COLO668 (cell line): ENCODE measurements at regions not wholly inside any gene's neighbourhood (a gene's known extent, or its start where the extent isn't known, plus 50 kb on each side); places are given as distances from the start of the nearest gene placed in this dataset.
"Not testable (repeated sequence)": the region's sequence is repeated elsewhere in the genome, so short reads cannot be mapped to it uniquely, and the experiment has no call there.

Experiments used
- DNase-seq: peaks from one replicate; lab custom pipeline; 2025; ENCODE audit not compliant: unreplicated experiment; lab: John Stamatoyannopoulos, UW

GRCh38 chr1:38758820-38759219 is 100.8 kb downstream of the RRAGC start:
- no peak for DNase-seq

GRCh38 chr1:38746941-38747600 is 112.5 kb downstream of the RRAGC start:
- no peak for DNase-seq

GRCh38 chr1:38746402-38746935 is 113.1 kb downstream of the RRAGC start:
- no peak for DNase-seq

- no peak for DNase-seq
Observed at GRCh38 chr1:38745476-38746401, 113.8 kb downstream of the RRAGC start.

- DNase-seq: no peak
Observed at GRCh38 chr1:38744452-38745350, 114.9 kb downstream of the RRAGC start.

GRCh38 chr1:38743184-38743583 is 116.4 kb downstream of the RRAGC start:
- DNase-seq: no peak

- no peak for DNase-seq
Observed at GRCh38 chr1:38741341-38741740, 118.2 kb downstream of the RRAGC start.

- no peak for DNase-seq
Observed at GRCh38 chr1:38740487-38740886, 119.1 kb downstream of the RRAGC start.

GRCh38 chr1:38738207-38738606 is 121.4 kb downstream of the RRAGC start:
- DNase-seq: no peak

GRCh38 chr1:38736399-38736798 is 123.2 kb downstream of the RRAGC start:
- DNase-seq: no peak

GRCh38 chr1:38735651-38736161 is 123.9 kb downstream of the RRAGC start:
- DNase-seq: no peak

GRCh38 chr1:38733761-38734160 is 125.8 kb downstream of the RRAGC start:
- no peak for DNase-seq

GRCh38 chr1:38730511-38731397 is 128.8 kb downstream of the RRAGC start:
- DNase-seq: no peak

GRCh38 chr1:38728585-38728908 is 131.0 kb downstream of the RRAGC start:
- DNase-seq: no peak

GRCh38 chr1:38727684-38728584 is 131.6 kb downstream of the RRAGC start:
- DNase-seq: no peak

- not testable (repeated sequence) for DNase-seq
Observed at GRCh38 chr1:38725321-38725961, 134.1 kb downstream of the RRAGC start.

GRCh38 chr1:38724160-38725131 is 135.1 kb downstream of the RRAGC start:
- no peak for DNase-seq
